ENCODE measurements at regions not wholly inside any gene's neighbourhood (a gene's known extent, or its start where the extent isn't known, plus 50 kb on each side); places are given as distances from the start of the nearest gene placed in this dataset.

DNA sequence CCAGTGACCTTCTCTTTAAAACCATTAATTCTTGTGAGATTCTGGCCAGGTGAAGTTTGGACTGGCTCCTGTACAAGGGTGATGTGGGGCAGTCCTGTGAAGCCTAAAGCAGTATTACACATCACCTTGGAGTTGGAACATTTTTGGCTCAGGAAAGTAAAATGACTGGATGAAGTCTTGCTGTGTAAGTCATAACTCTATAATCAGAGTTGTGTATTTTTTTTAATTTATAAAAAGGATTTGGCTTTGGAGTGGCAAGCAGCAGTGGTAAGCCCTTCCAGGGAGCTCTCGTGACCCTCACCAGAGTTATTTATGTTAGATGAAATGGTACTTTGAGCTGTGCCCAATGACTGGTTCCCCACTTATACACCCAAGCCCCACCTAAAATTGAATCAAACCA lies 331.2 kb upstream of the DCBLD2 start:
- H3K4me1 ChIP-seq (ENCODE audit: insufficient read depth, low read length): no peaks in the 10 kb centered on the region
- H3K9ac ChIP-seq (ENCODE audit: insufficient read depth, low read depth, low read length): no peak overlapping the region
- intact Hi-C loops (cut with micrococcal nuclease; ENCODE audit: unreplicated experiment): no loop called here
- WGBS (ENCODE audit: low lambda C conversion rate): 6% methylated on average over 1 of the region's 1 CpG
- no peak overlapping the region for H3K4me2 ChIP-seq (ENCODE audit: low read depth, low read length)
- no peak overlapping the region for H2AFZ ChIP-seq (ENCODE audit: low read length)
- FAIRE-seq (no peak), ATAC-seq (no peak), DNase-seq (ENCODE audit: low spot score) (no peak)
- H3K27ac ChIP-seq (ENCODE audit: extremely low read length, insufficient read depth, low read length): no peak overlapping the region
- BruUV-seq (replicated peaks): no TSS peak
- H3K4me3 ChIP-seq (replicated peaks in 1 of 3; ENCODE audit: insufficient read depth in 1 of 3, low read depth in 2 of 3, low read length in 3 of 3): no peak overlapping the region
- no peaks in the 10 kb centered on the region for H3K79me2 ChIP-seq (ENCODE audit: insufficient read depth, low read length)
- CTCF ChIA-PET (ENCODE audit: low intra/inter-chr PET ratio, low total read pairs): no interaction called here
- in situ Hi-C loops (cut with HindIII; ENCODE audit: extremely low pct_ligation_motif_present, low pct_unique_long_range_greater_than_20kb): no loop called here
- no peaks in the 10 kb centered on the region for H3K36me3 ChIP-seq (replicated peaks in 1 of 2; ENCODE audit: control insufficient read depth in 1 of 2, insufficient read depth in 2 of 2, low read length in 2 of 2)
- H3K27me3 ChIP-seq (ENCODE audit: control insufficient read depth in 1 of 2, insufficient read depth in 2 of 2, low read length in 2 of 2): no peaks in the 10 kb centered on the region
- no peaks in the 10 kb centered on the region for H3K9me3 ChIP-seq (ENCODE audit: low read length)
- POLR2A ChIA-PET: no interaction called here
- H4K20me1 ChIP-seq (ENCODE audit: insufficient read depth, low read length): no peaks in the 10 kb centered on the region
- TF ChIP-seq GATA4 (IDR thresholded peaks at IDR 0.05; ENCODE audit: borderline replicate concordance, low read depth): no peak
- no peak for TF ChIP-seq ZNF75D (CRISPR knock-in tag; IDR thresholded peaks at IDR 0.05; ENCODE audit: borderline replicate concordance)

- Histone ChIP-seq H3K27ac (ENCODE audit: extremely low read length, insufficient read depth, low read length) (no peak overlapping the region), H2AFZ (ENCODE audit: low read length) (no peak overlapping the region), H4K20me1 (ENCODE audit: insufficient read depth, low read length) (no peaks in the 10 kb centered on the region), H3K79me2 (ENCODE audit: insufficient read depth, low read length) (no peaks in the 10 kb centered on the region), H3K9me3 (ENCODE audit: low read length) (no peaks in the 10 kb centered on the region), H3K4me2 (ENCODE audit: low read depth, low read length) (no peak overlapping the region), H3K9ac (ENCODE audit: insufficient read depth, low read depth, low read length) (no peak overlapping the region), H3K36me3 (replicated peaks in 1 of 2; ENCODE audit: control insufficient read depth in 1 of 2, insufficient read depth in 2 of 2, low read length in 2 of 2) (no peaks in the 10 kb centered on the region), H3K4me1 (ENCODE audit: insufficient read depth, low read length) (no peaks in the 10 kb centered on the region), H3K4me3 (replicated peaks in 1 of 3; ENCODE audit: insufficient read depth in 1 of 3, low read depth in 2 of 3, low read length in 3 of 3) (no peak overlapping the region), H3K27me3 (ENCODE audit: control insufficient read depth in 1 of 2, insufficient read depth in 2 of 2, low read length in 2 of 2) (no peaks in the 10 kb centered on the region)
- ChIA-PET CTCF (ENCODE audit: low intra/inter-chr PET ratio, low total read pairs) (no interaction called here), POLR2A (no interaction called here)
- 15% methylated on average over 1 of the region's 1 CpG for WGBS (ENCODE audit: low lambda C conversion rate)
- intact Hi-C loops (cut with micrococcal nuclease; ENCODE audit: unreplicated experiment): no loop called here
- no TSS peak for BruUV-seq (replicated peaks)
- TF ChIP-seq ZNF234 (CRISPR knock-in tag; conservative IDR thresholded peaks at IDR 0.05) (no peak), ZNF740 (CRISPR knock-in tag; IDR thresholded peaks at IDR 0.05) (no peak), TAF1 (CRISPR knock-in tag; IDR thresholded peaks at IDR 0.05) (no peak), MEIS1 (CRISPR knock-in tag; IDR thresholded peaks at IDR 0.05; ENCODE audit: borderline replicate concordance) (no peak), XBP1 (CRISPR knock-in tag; IDR thresholded peaks at IDR 0.05) (no peak), ZNF20 (CRISPR knock-in tag; IDR thresholded peaks at IDR 0.05) (no peak), ZSCAN22 (CRISPR knock-in tag; IDR thresholded peaks at IDR 0.05) (no peak)
- TF ChIP-seq, protein P1, sequence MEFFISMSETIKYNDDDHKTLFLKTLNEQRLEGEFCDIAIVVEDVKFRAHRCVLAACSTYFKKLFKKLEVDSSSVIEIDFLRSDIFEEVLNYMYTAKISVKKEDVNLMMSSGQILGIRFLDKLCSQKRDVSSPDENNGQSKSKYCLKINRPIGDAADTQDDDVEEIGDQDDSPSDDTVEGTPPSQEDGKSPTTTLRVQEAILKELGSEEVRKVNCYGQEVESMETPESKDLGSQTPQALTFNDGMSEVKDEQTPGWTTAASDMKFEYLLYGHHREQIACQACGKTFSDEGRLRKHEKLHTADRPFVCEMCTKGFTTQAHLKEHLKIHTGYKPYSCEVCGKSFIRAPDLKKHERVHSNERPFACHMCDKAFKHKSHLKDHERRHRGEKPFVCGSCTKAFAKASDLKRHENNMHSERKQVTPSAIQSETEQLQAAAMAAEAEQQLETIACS (CRISPR knock-in tag; IDR thresholded peaks at IDR 0.05): no peak
- FAIRE-seq (no peak), ATAC-seq (no peak), DNase-seq (ENCODE audit: low spot score) (no peak)
- in situ Hi-C loops (cut with HindIII; ENCODE audit: extremely low pct_ligation_motif_present, low pct_unique_long_range_greater_than_20kb): no loop called here
Observed at GRCh38 chr3:99218468-99218867, 317.0 kb upstream of the DCBLD2 start.

Data from HepG2 (cell line).